Liver (tissue), 7 donors: ENCODE measurements at regions not wholly inside any gene's neighbourhood (a gene's known extent, or its start where the extent isn't known, plus 50 kb on each side); places are given as distances from the start of the nearest gene placed in this dataset.

ENCODE experiments used
- DNase-seq: peaks from one replicate; pipeline ENCODE4 v3.0.0-alpha.2; 2017; ENCODE audit warnings: low spot score
- H3K27ac ChIP-seq, 2 donors: one replicate each; pipeline ENCODE4 v1.7.0; 2013; ENCODE audit warnings: inconsistent platforms in 2 of 2, low read length in 2 of 2, control low read depth in 1 of 2, low read depth in 1 of 2, mild to moderate bottlenecking in 1 of 2
- H3K27me3 ChIP-seq, 4 donors: one replicate each; pipeline versions ENCODE4 v1.6.1 to v1.7.0; 2013; ENCODE audit warnings: low read length in 3 of 4, inconsistent platforms in 1 of 4, mild to moderate bottlenecking in 1 of 4, moderate library complexity in 1 of 4; ENCODE audit not compliant: control insufficient read depth in 4 of 4, insufficient read depth in 4 of 4
- H3K36me3 ChIP-seq, 4 donors: one replicate each; pipeline versions ENCODE4 v1.6.1 to v1.7.0; 2013; ENCODE audit warnings: low read length in 3 of 4, mild to moderate bottlenecking in 3 of 4, low read depth in 1 of 4, moderate library complexity in 1 of 4; ENCODE audit not compliant: control insufficient read depth in 4 of 4, insufficient read depth in 3 of 4
- H3K4me1 ChIP-seq, 4 donors: one replicate each; pipeline versions ENCODE4 v1.6.1 to v1.7.0; 2013; ENCODE audit warnings: low read length in 3 of 4, mild to moderate bottlenecking in 3 of 4, moderate library complexity in 1 of 4; ENCODE audit not compliant: control insufficient read depth in 4 of 4, insufficient read depth in 4 of 4
- H3K4me3 ChIP-seq, 3 donors: one replicate each; pipeline versions ENCODE4 v1.6.1 to v1.7.0; 2013; ENCODE audit warnings: low read length in 3 of 3, control low read depth in 1 of 3, low read depth in 1 of 3, mild to moderate bottlenecking in 1 of 3
- H3K9ac ChIP-seq, 2 donors: one replicate each; pipeline ENCODE4 v1.7.0; 2013; ENCODE audit warnings: low read length in 2 of 2, mild to moderate bottlenecking in 2 of 2, moderate library complexity in 2 of 2, control low read depth in 1 of 2, low read depth in 1 of 2
- H3K9me3 ChIP-seq, 4 donors: one replicate each; pipeline versions ENCODE4 v1.6.1 to v1.7.0; 2013; ENCODE audit warnings: low read length in 3 of 4; ENCODE audit not compliant: control insufficient read depth in 4 of 4
- EGR1 ChIP-seq, 2 donors: IDR thresholded peaks; 2 replicates each; pipeline ENCODE4 v1.6.1; 2016 to 2018; ENCODE audit warnings: antibody characterized with exemption in 2 of 2, low read depth in 2 of 2
- FOXA1 ChIP-seq: IDR thresholded peaks from 2 replicates; pipeline ENCODE4 v1.6.1; 2016; ENCODE audit warnings: antibody characterized with exemption
- FOXA2 ChIP-seq: IDR thresholded peaks from 2 replicates; pipeline ENCODE4 v1.6.1; 2016; ENCODE audit warnings: antibody characterized with exemption
- GABPA ChIP-seq, 2 donors: IDR thresholded peaks in 1 of 2; conservative IDR thresholded peaks in 1 of 2; 2 replicates each; pipeline ENCODE4 v1.6.1; 2016; ENCODE audit warnings: antibody characterized with exemption in 2 of 2, mild to moderate bottlenecking in 1 of 2, moderate library complexity in 1 of 2
- HNF4G ChIP-seq: IDR thresholded peaks from 2 replicates; pipeline ENCODE4 v1.6.1; 2016; ENCODE audit warnings: antibody characterized with exemption
- RAD21 ChIP-seq, 2 donors: IDR thresholded peaks; 2 replicates each; pipeline ENCODE4 v1.6.1; 2016; ENCODE audit warnings: antibody characterized with exemption in 2 of 2, mild to moderate bottlenecking in 2 of 2
- RXRA ChIP-seq, 2 donors: IDR thresholded peaks; 2 replicates each; pipeline ENCODE4 v1.6.1; 2017 to 2018; ENCODE audit warnings: antibody characterized with exemption in 2 of 2, mild to moderate bottlenecking in 1 of 2
- TAF1 ChIP-seq: conservative IDR thresholded peaks from 2 replicates; pipeline ENCODE4 v1.6.1; 2016; ENCODE audit warnings: antibody characterized with exemption, mild to moderate bottlenecking
- YY1 ChIP-seq: IDR thresholded peaks from 2 replicates; pipeline ENCODE4 v1.6.1; 2016; ENCODE audit warnings: antibody characterized with exemption, mild to moderate bottlenecking
- WGBS: extraction: QIAGEN DNeasy Blood & Tissue Kit; methylation state at CpG from one replicate; pipeline ENCODE4 v1.1.7; 2013; 5-methylcytosine and 5-hydroxymethylcytosine counted together
- TF ChIP-seq, protein P1 (sequence below): IDR thresholded peaks from 2 replicates; pipeline ENCODE4 v1.6.1; 2016; ENCODE audit warnings: antibody characterized with exemption, mild to moderate bottlenecking
- TF ChIP-seq, protein P2 (sequence below): IDR thresholded peaks from 2 replicates; pipeline ENCODE4 v1.6.1; 2016; ENCODE audit warnings: antibody characterized with exemption
- TF ChIP-seq, protein P3 (sequence below): IDR thresholded peaks from 2 replicates; pipeline ENCODE4 v1.6.1; 2016; ENCODE audit warnings: antibody characterized with exemption
- TF ChIP-seq, protein P4 (sequence below): IDR thresholded peaks from 2 replicates; pipeline ENCODE4 v1.6.1; 2016; ENCODE audit warnings: antibody characterized with exemption
- donor health status: healthy.
- donor health status: healthy.
- donor health status: healthy.
- donor health status: healthy.

DNA sequence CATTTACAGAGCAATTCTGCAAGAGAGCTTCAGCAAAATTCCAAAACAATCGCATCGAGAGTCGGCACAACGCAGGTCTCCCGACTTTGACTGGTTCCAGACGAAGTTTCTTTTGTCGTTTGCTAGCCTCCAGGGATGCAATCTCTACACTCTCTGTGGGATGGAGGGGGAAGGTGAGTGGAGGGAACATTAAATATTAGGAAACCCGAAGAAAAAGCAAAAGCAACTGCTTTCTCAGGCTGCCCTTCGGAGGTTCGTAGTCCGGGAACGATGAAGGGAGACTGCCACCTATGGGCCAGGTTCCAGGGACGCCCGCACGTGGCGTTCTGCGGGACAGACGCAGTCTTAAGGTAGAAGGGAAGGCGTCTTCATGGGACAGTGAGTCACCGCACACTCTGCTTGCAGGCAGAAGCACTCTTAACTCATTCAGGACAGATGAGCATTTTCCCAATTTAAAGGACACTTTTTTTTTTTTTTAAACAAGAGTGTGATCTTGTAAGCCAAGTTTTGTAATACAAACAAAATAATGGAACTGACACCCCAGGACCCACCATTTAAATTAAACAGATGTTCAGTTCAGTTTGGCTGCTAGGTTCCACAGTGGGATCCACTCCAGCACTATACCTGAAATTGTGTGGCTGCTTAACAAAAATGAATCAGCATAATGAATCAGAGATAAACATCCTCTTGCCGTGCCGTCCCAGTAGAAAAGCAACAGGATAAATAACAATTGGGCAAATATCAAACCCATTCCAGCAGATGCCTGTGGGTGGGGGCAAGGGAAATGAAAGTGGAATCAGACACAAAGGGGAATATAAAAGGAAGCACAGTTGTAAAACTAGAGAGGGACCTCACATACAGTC lies 65.8 kb upstream of the ARMC2 start (continued):
- TF ChIP-seq, protein P1, sequence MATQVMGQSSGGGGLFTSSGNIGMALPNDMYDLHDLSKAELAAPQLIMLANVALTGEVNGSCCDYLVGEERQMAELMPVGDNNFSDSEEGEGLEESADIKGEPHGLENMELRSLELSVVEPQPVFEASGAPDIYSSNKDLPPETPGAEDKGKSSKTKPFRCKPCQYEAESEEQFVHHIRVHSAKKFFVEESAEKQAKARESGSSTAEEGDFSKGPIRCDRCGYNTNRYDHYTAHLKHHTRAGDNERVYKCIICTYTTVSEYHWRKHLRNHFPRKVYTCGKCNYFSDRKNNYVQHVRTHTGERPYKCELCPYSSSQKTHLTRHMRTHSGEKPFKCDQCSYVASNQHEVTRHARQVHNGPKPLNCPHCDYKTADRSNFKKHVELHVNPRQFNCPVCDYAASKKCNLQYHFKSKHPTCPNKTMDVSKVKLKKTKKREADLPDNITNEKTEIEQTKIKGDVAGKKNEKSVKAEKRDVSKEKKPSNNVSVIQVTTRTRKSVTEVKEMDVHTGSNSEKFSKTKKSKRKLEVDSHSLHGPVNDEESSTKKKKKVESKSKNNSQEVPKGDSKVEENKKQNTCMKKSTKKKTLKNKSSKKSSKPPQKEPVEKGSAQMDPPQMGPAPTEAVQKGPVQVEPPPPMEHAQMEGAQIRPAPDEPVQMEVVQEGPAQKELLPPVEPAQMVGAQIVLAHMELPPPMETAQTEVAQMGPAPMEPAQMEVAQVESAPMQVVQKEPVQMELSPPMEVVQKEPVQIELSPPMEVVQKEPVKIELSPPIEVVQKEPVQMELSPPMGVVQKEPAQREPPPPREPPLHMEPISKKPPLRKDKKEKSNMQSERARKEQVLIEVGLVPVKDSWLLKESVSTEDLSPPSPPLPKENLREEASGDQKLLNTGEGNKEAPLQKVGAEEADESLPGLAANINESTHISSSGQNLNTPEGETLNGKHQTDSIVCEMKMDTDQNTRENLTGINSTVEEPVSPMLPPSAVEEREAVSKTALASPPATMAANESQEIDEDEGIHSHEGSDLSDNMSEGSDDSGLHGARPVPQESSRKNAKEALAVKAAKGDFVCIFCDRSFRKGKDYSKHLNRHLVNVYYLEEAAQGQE = no peak
- TF ChIP-seq, protein P2, sequence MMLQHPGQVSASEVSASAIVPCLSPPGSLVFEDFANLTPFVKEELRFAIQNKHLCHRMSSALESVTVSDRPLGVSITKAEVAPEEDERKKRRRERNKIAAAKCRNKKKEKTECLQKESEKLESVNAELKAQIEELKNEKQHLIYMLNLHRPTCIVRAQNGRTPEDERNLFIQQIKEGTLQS = no peak
- no peak for TF ChIP-seq GABPA (IDR thresholded peaks at IDR 0.05 in 1 of 2, conservative IDR thresholded peaks at IDR 0.05 in 1 of 2)

DNA sequence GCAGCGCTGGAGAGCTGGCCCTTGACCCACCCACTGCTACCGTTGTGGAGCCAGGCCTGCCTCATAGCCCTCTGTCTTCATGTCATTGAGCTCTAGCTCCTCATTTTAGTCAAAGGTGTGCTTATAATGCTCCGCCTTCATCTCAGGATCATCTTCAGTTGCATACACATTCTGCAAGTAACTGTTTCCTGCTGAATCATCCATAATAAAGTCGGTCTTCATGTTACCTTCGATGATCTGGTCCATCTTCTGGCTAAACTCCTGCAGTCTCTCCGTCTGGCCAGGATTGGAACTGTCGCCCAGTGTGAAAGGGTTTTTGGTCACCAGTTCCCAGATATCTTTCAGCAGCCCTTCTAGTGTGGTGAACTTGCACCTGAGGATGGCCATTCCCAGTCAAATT lies 62.6 kb upstream of the ARMC2 start:
- peaks cover 1 to 16% (median 10%) of the 10 kb centered on the region in 4 donors for H3K4me1 ChIP-seq
- 93% methylated on average over 7 of the region's 7 CpGs for WGBS
- no peaks in the 10 kb centered on the region for H3K9me3 ChIP-seq
- no peak overlapping the region for H3K9ac ChIP-seq
- TF ChIP-seq, protein P3, sequence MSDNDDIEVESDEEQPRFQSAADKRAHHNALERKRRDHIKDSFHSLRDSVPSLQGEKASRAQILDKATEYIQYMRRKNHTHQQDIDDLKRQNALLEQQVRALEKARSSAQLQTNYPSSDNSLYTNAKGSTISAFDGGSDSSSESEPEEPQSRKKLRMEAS = no peak
- TF ChIP-seq, protein P1 = no peak
- TF ChIP-seq FOXA2 (no peak), YY1 (no peak), RXRA (IDR thresholded peaks at IDR 0.05) (no peak), FOXA1 (no peak), EGR1 (IDR thresholded peaks at IDR 0.05; ENCODE audit: low read depth in 2 of 2) (no peak), RAD21 (IDR thresholded peaks at IDR 0.05) (no peak), GABPA (IDR thresholded peaks at IDR 0.05 in 1 of 2, conservative IDR thresholded peaks at IDR 0.05 in 1 of 2) (no peak), TAF1 (no peak), HNF4G (no peak)
- TF ChIP-seq, protein P4, sequence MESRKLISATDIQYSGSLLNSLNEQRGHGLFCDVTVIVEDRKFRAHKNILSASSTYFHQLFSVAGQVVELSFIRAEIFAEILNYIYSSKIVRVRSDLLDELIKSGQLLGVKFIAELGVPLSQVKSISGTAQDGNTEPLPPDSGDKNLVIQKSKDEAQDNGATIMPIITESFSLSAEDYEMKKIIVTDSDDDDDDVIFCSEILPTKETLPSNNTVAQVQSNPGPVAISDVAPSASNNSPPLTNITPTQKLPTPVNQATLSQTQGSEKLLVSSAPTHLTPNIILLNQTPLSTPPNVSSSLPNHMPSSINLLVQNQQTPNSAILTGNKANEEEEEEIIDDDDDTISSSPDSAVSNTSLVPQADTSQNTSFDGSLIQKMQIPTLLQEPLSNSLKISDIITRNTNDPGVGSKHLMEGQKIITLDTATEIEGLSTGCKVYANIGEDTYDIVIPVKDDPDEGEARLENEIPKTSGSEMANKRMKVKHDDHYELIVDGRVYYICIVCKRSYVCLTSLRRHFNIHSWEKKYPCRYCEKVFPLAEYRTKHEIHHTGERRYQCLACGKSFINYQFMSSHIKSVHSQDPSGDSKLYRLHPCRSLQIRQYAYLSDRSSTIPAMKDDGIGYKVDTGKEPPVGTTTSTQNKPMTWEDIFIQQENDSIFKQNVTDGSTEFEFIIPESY = no peak
- H3K36me3 ChIP-seq = no peaks in the 10 kb centered on the region
- no peaks in the 10 kb centered on the region for H3K27me3 ChIP-seq
- no peak for DNase-seq
- no peak overlapping the region for H3K27ac ChIP-seq
- no peak overlapping the region for H3K4me3 ChIP-seq
